ENCODE measurements at regions not wholly inside any gene's neighbourhood (a gene's known extent, or its start where the extent isn't known, plus 50 kb on each side); places are given as distances from the start of the nearest gene placed in this dataset.
"Not testable (repeated sequence)": the region's sequence is repeated elsewhere in the genome, so short reads cannot be mapped to it uniquely, and the experiment has no call there.

GRCh38 chr6:159400826-159401225, 231.6 kb downstream of the FNDC1 start:
- DNase-seq (ENCODE audit: low read depth in 2 of 2): no peak

GRCh38 chr6:159399751-159400221, 230.6 kb downstream of the FNDC1 start:
- no peak for DNase-seq (ENCODE audit: low read depth in 2 of 2)

GRCh38 chr6:159398633-159399032, 229.4 kb downstream of the FNDC1 start:
- no peak for DNase-seq (ENCODE audit: low read depth in 2 of 2)

- DNase-seq (ENCODE audit: low read depth in 2 of 2): no peak
Observed at GRCh38 chr6:159397753-159398152, 228.6 kb downstream of the FNDC1 start.

GRCh38 chr6:159395609-159396008, 226.4 kb downstream of the FNDC1 start:
- no peak for DNase-seq (ENCODE audit: low read depth in 2 of 2)

GRCh38 chr6:159392695-159393094, 223.5 kb downstream of the FNDC1 start:
- not testable (repeated sequence) for DNase-seq (ENCODE audit: low read depth in 2 of 2)

- DNase-seq (ENCODE audit: low read depth in 2 of 2): no peak
Observed at GRCh38 chr6:159390381-159390780, 221.2 kb downstream of the FNDC1 start.

GRCh38 chr6:159389695-159390094, 220.5 kb downstream of the FNDC1 start:
- no peak for DNase-seq (ENCODE audit: low read depth in 2 of 2)

- DNase-seq (ENCODE audit: low read depth in 2 of 2): no peak
Observed at GRCh38 chr6:159380114-159380513, 210.9 kb downstream of the FNDC1 start.

GRCh38 chr6:159378411-159379328, 209.5 kb downstream of the FNDC1 start:
- DNase-seq (ENCODE audit: low read depth in 2 of 2): no peak

GRCh38 chr6:159376516-159377158, 207.4 kb downstream of the FNDC1 start:
- DNase-seq (ENCODE audit: low read depth in 2 of 2): no peak

GRCh38 chr6:159375014-159375413, 205.8 kb downstream of the FNDC1 start:
- DNase-seq (ENCODE audit: low read depth in 2 of 2): no peak

GRCh38 chr6:159373670-159374069, 204.5 kb downstream of the FNDC1 start:
- DNase-seq (ENCODE audit: low read depth in 2 of 2): no peak

GRCh38 chr6:159372333-159372732, 203.1 kb downstream of the FNDC1 start:
- no peak for DNase-seq (ENCODE audit: low read depth in 2 of 2)

- DNase-seq (ENCODE audit: low read depth in 2 of 2): no peak
Observed at GRCh38 chr6:159360306-159360705, 191.1 kb downstream of the FNDC1 start.

GRCh38 chr6:159359581-159360297, 190.5 kb downstream of the FNDC1 start:
- no peak for DNase-seq (ENCODE audit: low read depth in 2 of 2)

- no peak for DNase-seq (ENCODE audit: low read depth in 2 of 2)
Observed at GRCh38 chr6:159358562-159358961, 189.4 kb downstream of the FNDC1 start.

GRCh38 chr6:159357211-159357915, 188.2 kb downstream of the FNDC1 start:
- DNase-seq (ENCODE audit: low read depth in 2 of 2): no peak

GRCh38 chr6:159353193-159353592, 184.0 kb downstream of the FNDC1 start:
- no peak for DNase-seq (ENCODE audit: low read depth in 2 of 2)

- no peak for DNase-seq (ENCODE audit: low read depth in 2 of 2)
Observed at GRCh38 chr6:159351707-159352106, 182.5 kb downstream of the FNDC1 start.

GRCh38 chr6:159349915-159350314, 180.7 kb downstream of the FNDC1 start:
- DNase-seq (ENCODE audit: low read depth in 2 of 2): no peak

GRCh38 chr6:159343709-159344108, 174.5 kb downstream of the FNDC1 start:
- DNase-seq (ENCODE audit: low read depth in 2 of 2): no peak
